GM18498 (cell line): ENCODE measurements at regions not wholly inside any gene's neighbourhood (a gene's known extent, or its start where the extent isn't known, plus 50 kb on each side); places are given as distances from the start of the nearest gene placed in this dataset.

Experiments used
- ATAC-seq: cut with Tn5 transposase; IDR thresholded peaks from one replicate; pipeline ENCODE4 v1.9.1; 2021; ENCODE audit warnings: mild to moderate bottlenecking, moderate library complexity; ENCODE audit not compliant: unreplicated experiment

GRCh38 chr15:61299075-61299763 is 70.1 kb upstream of the RORA start:
- no peak for ATAC-seq

GRCh38 chr15:61295239-61295638 is 66.1 kb upstream of the RORA start:
- no peak for ATAC-seq

GRCh38 chr15:61282661-61283060 is 53.6 kb upstream of the RORA start:
- ATAC-seq: no peak

- ATAC-seq: no peak
These were observed 52.2 kb upstream of the RORA start for GRCh38 chr15:61281328-61281727.
